ENCODE measurements at regions not wholly inside any gene's neighbourhood (a gene's known extent, or its start where the extent isn't known, plus 50 kb on each side); places are given as distances from the start of the nearest gene placed in this dataset.
A peak's percentile ranks its signal among the peaks of the same experiment; 100 is the strongest.
"Not testable (repeated sequence)": the region's sequence is repeated elsewhere in the genome, so short reads cannot be mapped to it uniquely, and the experiment has no call there.

DNA sequence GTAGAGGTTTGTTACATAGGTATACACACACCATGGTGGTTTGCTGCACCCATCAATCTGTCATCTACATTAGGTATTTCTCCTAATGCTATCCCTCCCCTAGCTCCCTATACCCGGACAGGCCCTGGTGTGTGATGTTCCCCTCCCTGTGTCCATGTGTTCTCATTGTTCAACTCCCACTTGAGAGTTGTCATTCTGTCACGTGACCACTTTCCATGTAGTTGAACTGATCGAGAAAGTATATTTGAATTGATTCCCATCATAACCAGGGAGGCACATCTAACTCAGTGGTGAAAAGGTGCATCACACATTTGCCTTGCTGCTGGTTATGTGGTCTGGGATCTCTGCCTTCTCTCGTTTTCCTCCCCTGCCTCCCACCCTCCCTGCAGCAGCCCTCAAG is 491.4 kb downstream of the NTRK2 start:
- not testable (repeated sequence) for H3K4me2 ChIP-seq (ENCODE audit: low read length); H2BK15ac ChIP-seq (replicated peaks; ENCODE audit: low read depth); H2BK120ac ChIP-seq (ENCODE audit: low read depth, low read length); H4K8ac ChIP-seq (ENCODE audit: low read depth, low read length); H3K79me2 ChIP-seq (ENCODE audit: control insufficient read depth, insufficient read depth, low read length); H3K27me3 ChIP-seq (ENCODE audit: insufficient read depth, low read length, poor library complexity); H2AK5ac ChIP-seq (ENCODE audit: low read length); H2BK5ac ChIP-seq (ENCODE audit: low read length); DNase-seq; H3K4me1 ChIP-seq (ENCODE audit: control insufficient read depth, low read depth, low read length); H3K4ac ChIP-seq (ENCODE audit: low read depth, low read length); H3K4me3 ChIP-seq (ENCODE audit: low read length); H3K18ac ChIP-seq (ENCODE audit: low read length); H3K56ac ChIP-seq (ENCODE audit: low read length); H3K79me1 ChIP-seq (ENCODE audit: low read length); H3K27ac ChIP-seq (ENCODE audit: low read depth, low read length); H3K23ac ChIP-seq (ENCODE audit: low read length); H3K36me3 ChIP-seq (ENCODE audit: control insufficient read depth, insufficient read depth, low read length); H3K9ac ChIP-seq (ENCODE audit: low read length); H4K5ac ChIP-seq (ENCODE audit: low read length)
- no CpG with 5 or more reads among the region's 4 CpGs for WGBS (ENCODE audit: extremely low coverage, insufficient coverage, low lambda C conversion rate)

DNA sequence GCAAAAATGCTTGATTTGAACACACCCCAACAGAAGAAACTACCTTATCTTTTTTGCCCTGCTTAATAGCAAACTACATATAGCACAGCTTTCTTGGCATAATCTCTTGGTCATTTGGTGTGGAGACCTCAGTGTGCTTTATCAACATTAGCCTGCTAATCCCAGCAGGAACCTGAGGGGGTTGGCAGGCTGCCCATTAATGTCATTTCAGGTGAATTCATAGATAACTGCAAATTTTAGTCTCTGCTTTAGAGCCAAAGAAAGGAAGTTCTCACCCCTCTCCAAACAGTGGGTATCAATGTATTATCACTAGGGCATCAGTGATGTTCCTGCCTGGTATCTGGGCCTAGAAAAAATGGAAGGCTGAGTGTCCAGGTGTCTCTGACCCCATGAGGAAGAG is 489.0 kb downstream of the NTRK2 start:
- DNase-seq = peak; percentile 34
- Histone ChIP-seq H3K36me3 (ENCODE audit: control insufficient read depth, insufficient read depth, low read length) (no peaks in the 10 kb centered on the region), H3K27ac (ENCODE audit: low read depth, low read length) (no peak overlapping the region), H3K27me3 (ENCODE audit: insufficient read depth, low read length, poor library complexity) (peaks cover 2% of the 10 kb centered on the region), H3K79me2 (ENCODE audit: control insufficient read depth, insufficient read depth, low read length) (no peaks in the 10 kb centered on the region), H3K4ac (ENCODE audit: low read depth, low read length) (no peak overlapping the region), H3K4me1 (ENCODE audit: control insufficient read depth, low read depth, low read length) (peaks cover 6% of the 10 kb centered on the region), H2BK5ac (ENCODE audit: low read length) (no peak overlapping the region), H3K23ac (ENCODE audit: low read length) (no peak overlapping the region), H3K79me1 (ENCODE audit: low read length) (no peaks in the 10 kb centered on the region), H4K8ac (ENCODE audit: low read depth, low read length) (no peak overlapping the region), H2BK120ac (ENCODE audit: low read depth, low read length) (no peak overlapping the region), H3K9ac (ENCODE audit: low read length) (no peak overlapping the region), H3K56ac (ENCODE audit: low read length) (no peak overlapping the region), H3K4me3 (ENCODE audit: low read length) (no peak overlapping the region), H3K4me2 (ENCODE audit: low read length) (no peak overlapping the region), H2BK15ac (replicated peaks; ENCODE audit: low read depth) (no peak overlapping the region), H4K5ac (ENCODE audit: low read length) (no peak overlapping the region), H2AK5ac (ENCODE audit: low read length) (no peak overlapping the region), H3K18ac (ENCODE audit: low read length) (no peak overlapping the region)

DNA sequence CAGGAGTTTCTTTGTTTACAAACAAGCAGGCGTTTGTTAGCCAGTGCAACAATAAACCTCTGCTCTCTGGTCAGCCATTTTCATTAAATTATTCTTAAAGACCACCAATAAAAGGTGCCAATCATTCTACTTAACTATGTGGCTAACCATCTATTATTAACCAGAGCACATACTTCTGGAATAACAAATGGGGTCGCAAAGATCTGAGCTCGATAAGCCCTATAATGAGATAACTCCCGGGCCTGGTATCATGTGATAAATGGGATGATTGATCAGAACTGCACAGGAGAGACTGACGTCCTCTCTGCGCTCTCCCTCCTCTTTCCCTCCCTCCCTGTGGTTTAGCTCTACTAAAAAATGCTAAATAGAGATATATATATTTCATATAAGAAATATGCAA is 488.2 kb downstream of the NTRK2 start:
- H3K18ac ChIP-seq (ENCODE audit: low read length) = no peak overlapping the region
- H4K8ac ChIP-seq (ENCODE audit: low read depth, low read length) = no peak overlapping the region
- peaks cover 6% of the 10 kb centered on the region for H3K4me1 ChIP-seq (ENCODE audit: control insufficient read depth, low read depth, low read length)
- no peaks in the 10 kb centered on the region for H3K79me2 ChIP-seq (ENCODE audit: control insufficient read depth, insufficient read depth, low read length)
- peak; percentile 16 for DNase-seq
- H2BK120ac ChIP-seq (ENCODE audit: low read depth, low read length) = no peak overlapping the region
- H3K79me1 ChIP-seq (ENCODE audit: low read length) = no peaks in the 10 kb centered on the region
- no peak overlapping the region for H2AK5ac ChIP-seq (ENCODE audit: low read length)
- no peak overlapping the region for H3K56ac ChIP-seq (ENCODE audit: low read length)
- no peak overlapping the region for H2BK5ac ChIP-seq (ENCODE audit: low read length)
- H3K27ac ChIP-seq (ENCODE audit: low read depth, low read length) = no peak overlapping the region
- no peak overlapping the region for H3K23ac ChIP-seq (ENCODE audit: low read length)
- H3K4me3 ChIP-seq (ENCODE audit: low read length) = no peak overlapping the region
- no peak overlapping the region for H4K5ac ChIP-seq (ENCODE audit: low read length)
- H3K36me3 ChIP-seq (ENCODE audit: control insufficient read depth, insufficient read depth, low read length) = no peaks in the 10 kb centered on the region
- no peak overlapping the region for H3K4ac ChIP-seq (ENCODE audit: low read depth, low read length)
- peaks cover 2% of the 10 kb centered on the region for H3K27me3 ChIP-seq (ENCODE audit: insufficient read depth, low read length, poor library complexity)
- H3K4me2 ChIP-seq (ENCODE audit: low read length) = no peak overlapping the region
- no CpG with 5 or more reads among the region's 6 CpGs for WGBS (ENCODE audit: extremely low coverage, insufficient coverage, low lambda C conversion rate)
- H2BK15ac ChIP-seq (replicated peaks; ENCODE audit: low read depth) = no peak overlapping the region
- H3K9ac ChIP-seq (ENCODE audit: low read length) = no peak overlapping the region

DNA sequence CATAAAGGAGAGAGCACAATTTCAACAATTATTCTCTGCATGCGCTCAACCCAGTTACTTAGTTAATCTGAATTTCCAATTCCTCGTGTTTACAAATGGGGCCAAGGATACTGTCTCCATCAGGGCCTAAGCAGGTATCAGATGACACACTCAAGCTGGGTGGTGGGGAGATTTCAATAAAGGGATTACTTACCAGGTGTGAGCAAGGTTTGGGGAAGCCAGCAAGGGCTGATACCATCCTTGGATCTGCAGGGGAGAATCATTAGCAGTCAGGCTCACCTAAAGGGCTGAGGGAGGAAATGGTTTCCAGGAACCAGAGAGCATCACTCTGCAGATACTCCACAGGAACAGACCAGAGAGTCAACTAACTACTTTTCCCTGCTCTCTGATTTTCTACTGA is 487.1 kb downstream of the NTRK2 start:
- no CpG with 5 or more reads among the region's 2 CpGs for WGBS (ENCODE audit: extremely low coverage, insufficient coverage, low lambda C conversion rate)
- H3K27me3 ChIP-seq (ENCODE audit: insufficient read depth, low read length, poor library complexity) = peaks cover 2% of the 10 kb centered on the region

DNA sequence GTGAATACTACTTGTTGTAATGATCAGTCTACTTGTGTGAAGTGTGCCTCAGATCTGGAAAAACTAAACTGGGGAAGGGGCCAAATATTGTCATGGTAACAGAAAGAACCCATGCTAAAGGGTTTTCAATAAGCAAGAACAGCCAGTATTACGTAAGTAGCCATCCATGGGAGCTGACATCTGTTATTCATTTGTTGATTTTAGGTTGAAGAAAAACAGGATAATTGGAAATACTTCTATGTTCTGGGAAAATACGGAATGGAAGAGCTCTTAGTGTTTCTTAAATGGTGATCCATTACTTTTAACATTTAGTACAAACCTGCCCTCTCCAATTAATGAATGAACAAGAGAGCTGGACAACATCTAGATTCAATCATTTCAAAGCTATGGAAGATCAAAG is 485.8 kb downstream of the NTRK2 start:
- no peak for DNase-seq
- Histone ChIP-seq H3K79me2 (ENCODE audit: control insufficient read depth, insufficient read depth, low read length) (no peaks in the 10 kb centered on the region), H3K18ac (ENCODE audit: low read length) (no peak overlapping the region), H3K4me1 (ENCODE audit: control insufficient read depth, low read depth, low read length) (peaks cover 10% of the 10 kb centered on the region), H3K9ac (ENCODE audit: low read length) (no peak overlapping the region), H3K4me2 (ENCODE audit: low read length) (no peak overlapping the region), H2BK5ac (ENCODE audit: low read length) (no peak overlapping the region), H2BK15ac (replicated peaks; ENCODE audit: low read depth) (no peak overlapping the region), H3K23ac (ENCODE audit: low read length) (no peak overlapping the region), H3K4ac (ENCODE audit: low read depth, low read length) (no peak overlapping the region), H2AK5ac (ENCODE audit: low read length) (no peak overlapping the region), H3K36me3 (ENCODE audit: control insufficient read depth, insufficient read depth, low read length) (no peaks in the 10 kb centered on the region), H3K56ac (ENCODE audit: low read length) (no peak overlapping the region), H4K8ac (ENCODE audit: low read depth, low read length) (no peak overlapping the region), H3K79me1 (ENCODE audit: low read length) (no peaks in the 10 kb centered on the region), H4K5ac (ENCODE audit: low read length) (no peak overlapping the region), H3K27ac (ENCODE audit: low read depth, low read length) (no peak overlapping the region), H3K4me3 (ENCODE audit: low read length) (no peak overlapping the region), H2BK120ac (ENCODE audit: low read depth, low read length) (no peak overlapping the region), H3K27me3 (ENCODE audit: insufficient read depth, low read length, poor library complexity) (peaks cover 2% of the 10 kb centered on the region)
- WGBS (ENCODE audit: extremely low coverage, insufficient coverage, low lambda C conversion rate) = no CpG with 5 or more reads among the region's 2 CpGs

More for the DNA sequence above, 487.1 kb downstream of the NTRK2 start:
- Histone ChIP-seq H3K18ac (ENCODE audit: low read length) (no peak overlapping the region), H4K5ac (ENCODE audit: low read length) (no peak overlapping the region), H2AK5ac (ENCODE audit: low read length) (no peak overlapping the region), H2BK120ac (ENCODE audit: low read depth, low read length) (no peak overlapping the region), H3K4me2 (ENCODE audit: low read length) (no peak overlapping the region), H3K56ac (ENCODE audit: low read length) (no peak overlapping the region), H3K79me1 (ENCODE audit: low read length) (no peaks in the 10 kb centered on the region), H3K4ac (ENCODE audit: low read depth, low read length) (no peak overlapping the region), H4K8ac (ENCODE audit: low read depth, low read length) (no peak overlapping the region), H2BK5ac (ENCODE audit: low read length) (no peak overlapping the region), H3K9ac (ENCODE audit: low read length) (no peak overlapping the region), H3K27ac (ENCODE audit: low read depth, low read length) (no peak overlapping the region), H3K36me3 (ENCODE audit: control insufficient read depth, insufficient read depth, low read length) (no peaks in the 10 kb centered on the region), H3K4me3 (ENCODE audit: low read length) (no peak overlapping the region), H3K23ac (ENCODE audit: low read length) (no peak overlapping the region), H2BK15ac (replicated peaks; ENCODE audit: low read depth) (no peak overlapping the region), H3K79me2 (ENCODE audit: control insufficient read depth, insufficient read depth, low read length) (no peaks in the 10 kb centered on the region), H3K4me1 (ENCODE audit: control insufficient read depth, low read depth, low read length) (peaks cover 10% of the 10 kb centered on the region)
- peak; percentile 64 for DNase-seq

DNA sequence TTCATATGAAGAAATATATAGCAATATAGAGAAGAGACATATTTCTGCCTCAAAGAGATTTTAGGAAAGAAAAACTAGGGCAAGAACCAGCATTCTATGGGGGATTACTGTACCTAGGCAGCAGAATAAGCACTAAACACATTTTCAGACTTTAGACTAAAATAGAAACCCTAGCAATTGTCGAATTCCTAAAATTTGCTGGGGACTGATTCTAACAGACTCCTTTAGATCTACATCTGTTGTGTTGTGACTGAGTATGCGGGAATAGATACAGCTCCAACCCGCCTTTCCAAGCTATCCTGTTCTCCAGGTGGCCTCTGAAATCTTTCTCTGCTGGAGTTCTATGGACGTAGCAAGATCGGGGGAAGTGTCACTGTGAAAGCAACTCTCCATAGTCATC is 482.2 kb downstream of the NTRK2 start:
- Histone ChIP-seq H3K4me1 (ENCODE audit: control insufficient read depth, low read depth, low read length) (peaks cover 4% of the 10 kb centered on the region), H3K27ac (ENCODE audit: low read depth, low read length) (no peak overlapping the region), H3K23ac (ENCODE audit: low read length) (no peak overlapping the region), H3K9ac (ENCODE audit: low read length) (no peak overlapping the region), H3K27me3 (ENCODE audit: insufficient read depth, low read length, poor library complexity) (peaks cover 2% of the 10 kb centered on the region), H4K8ac (ENCODE audit: low read depth, low read length) (no peak overlapping the region), H2BK120ac (ENCODE audit: low read depth, low read length) (no peak overlapping the region), H2AK5ac (ENCODE audit: low read length) (no peak overlapping the region), H3K4me3 (ENCODE audit: low read length) (no peak overlapping the region), H2BK5ac (ENCODE audit: low read length) (no peak overlapping the region), H3K79me2 (ENCODE audit: control insufficient read depth, insufficient read depth, low read length) (no peaks in the 10 kb centered on the region), H3K4ac (ENCODE audit: low read depth, low read length) (no peak overlapping the region), H4K5ac (ENCODE audit: low read length) (no peak overlapping the region), H3K4me2 (ENCODE audit: low read length) (no peak overlapping the region), H2BK15ac (replicated peaks; ENCODE audit: low read depth) (no peak overlapping the region), H3K56ac (ENCODE audit: low read length) (no peak overlapping the region), H3K18ac (ENCODE audit: low read length) (no peak overlapping the region), H3K36me3 (ENCODE audit: control insufficient read depth, insufficient read depth, low read length) (no peaks in the 10 kb centered on the region), H3K79me1 (ENCODE audit: low read length) (no peaks in the 10 kb centered on the region)
- WGBS (ENCODE audit: extremely low coverage, insufficient coverage, low lambda C conversion rate) = no CpG with 5 or more reads among the region's 5 CpGs
- DNase-seq = no peak
